NCI-H524 (cell line): ENCODE measurements at regions not wholly inside any gene's neighbourhood (a gene's known extent, or its start where the extent isn't known, plus 50 kb on each side); places are given as distances from the start of the nearest gene placed in this dataset.

Experiments
- DNase-seq, 2 experiments: peaks; one replicate each; lab custom pipeline; 2025; lab: John Stamatoyannopoulos, UW

- DNase-seq = no peak
Measured at GRCh38 chr22:27472975-27473374, 328.6 kb downstream of the MN1 start.

GRCh38 chr22:27473533-27473932 is 328.0 kb downstream of the MN1 start:
- DNase-seq = no peak

- no peak for DNase-seq
Measured at GRCh38 chr22:27474112-27474571, 327.4 kb downstream of the MN1 start.

- no peak for DNase-seq
Measured at GRCh38 chr22:27474711-27475547, 326.6 kb downstream of the MN1 start.

GRCh38 chr22:27475548-27475897 is 326.0 kb downstream of the MN1 start:
- DNase-seq = no peak

- no peak for DNase-seq
Measured at GRCh38 chr22:27476318-27476717, 325.2 kb downstream of the MN1 start.

GRCh38 chr22:27476729-27477128 is 324.8 kb downstream of the MN1 start:
- no peak for DNase-seq

- no peak for DNase-seq
Measured at GRCh38 chr22:27477171-27477570, 324.4 kb downstream of the MN1 start.

- no peak for DNase-seq
Measured at GRCh38 chr22:27480487-27480886, 321.1 kb downstream of the MN1 start.

GRCh38 chr22:27482402-27482801 is 319.2 kb downstream of the MN1 start:
- DNase-seq = no peak

- no peak for DNase-seq
Measured at GRCh38 chr22:27483095-27483785, 318.3 kb downstream of the MN1 start.

- DNase-seq = no peak
Measured at GRCh38 chr22:27485842-27486241, 315.7 kb downstream of the MN1 start.

- no peak for DNase-seq
Measured at GRCh38 chr22:27487600-27488452, 313.7 kb downstream of the MN1 start.

- DNase-seq = no peak
Measured at GRCh38 chr22:27488456-27489177, 312.9 kb downstream of the MN1 start.

- no peak for DNase-seq
Measured at GRCh38 chr22:27489178-27489675, 312.3 kb downstream of the MN1 start.

GRCh38 chr22:27490080-27490479 is 311.5 kb downstream of the MN1 start:
- no peak for DNase-seq

GRCh38 chr22:27491888-27492287 is 309.7 kb downstream of the MN1 start:
- DNase-seq = no peak

GRCh38 chr22:27492566-27493201 is 308.9 kb downstream of the MN1 start:
- DNase-seq = no peak

GRCh38 chr22:27493796-27494195 is 307.8 kb downstream of the MN1 start:
- DNase-seq = no peak

- no peak for DNase-seq
Measured at GRCh38 chr22:27494785-27495184, 306.8 kb downstream of the MN1 start.

- no peak for DNase-seq
Measured at GRCh38 chr22:27495325-27495724, 306.2 kb downstream of the MN1 start.
